GM19035 (cell line): ENCODE measurements at regions not wholly inside any gene's neighbourhood (a gene's known extent, or its start where the extent isn't known, plus 50 kb on each side); places are given as distances from the start of the nearest gene placed in this dataset.
A peak's percentile ranks its signal among the peaks of the same experiment; 100 is the strongest.
"Not testable (repeated sequence)": the region's sequence is repeated elsewhere in the genome, so short reads cannot be mapped to it uniquely, and the experiment has no call there.

Experiments
- ATAC-seq: cut with Tn5 transposase; IDR thresholded peaks from one replicate; pipeline ENCODE4 v1.9.1; 2021; ENCODE audit not compliant: unreplicated experiment

GRCh38 chr21:5128261-5128660 is 5393.1 kb upstream of the TPTE start:
- peak; percentile 86 for ATAC-seq

GRCh38 chr21:5133824-5134223 is 5387.6 kb upstream of the TPTE start:
- ATAC-seq = not testable (repeated sequence)

DNA sequence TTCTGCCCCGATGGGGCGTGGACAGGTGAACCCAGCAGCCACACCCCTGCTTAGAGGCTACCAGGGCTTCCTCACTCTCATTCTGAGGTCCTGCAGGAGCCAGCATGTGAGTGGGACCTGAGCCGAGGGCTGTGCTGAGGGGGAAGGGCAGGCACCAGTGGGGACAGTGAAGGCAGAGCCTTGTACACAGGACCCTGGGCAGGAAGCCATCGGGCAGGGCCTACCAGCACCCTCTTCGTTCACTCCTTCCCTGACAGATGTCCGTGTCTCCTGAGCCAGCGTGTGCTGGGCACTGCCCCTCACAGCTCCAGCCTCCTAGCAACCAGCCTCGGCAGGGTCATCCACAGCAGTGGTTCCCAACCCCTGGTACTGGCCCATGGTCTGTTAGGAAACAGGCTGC is 5385.0 kb upstream of the TPTE start:
- not testable (repeated sequence) for ATAC-seq

DNA sequence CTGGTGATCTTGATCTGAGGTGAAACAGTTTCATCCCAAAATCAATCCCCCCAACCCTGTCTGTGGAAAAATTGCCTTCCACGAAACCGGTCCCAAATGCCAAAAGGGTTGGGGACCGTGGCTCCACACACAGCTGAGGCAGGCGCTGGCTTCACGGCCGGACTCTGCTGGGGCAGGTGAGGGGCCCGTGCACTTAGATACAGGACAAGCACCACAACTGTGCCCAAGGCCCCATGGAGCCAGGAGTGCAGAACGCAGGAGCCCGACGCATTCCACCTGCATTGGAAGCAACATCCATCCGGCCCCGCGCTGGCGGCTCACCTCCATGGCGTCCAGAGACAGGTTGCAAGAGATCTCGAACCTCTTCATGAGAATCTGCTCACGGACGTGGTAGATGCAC is 5384.4 kb upstream of the TPTE start:
- ATAC-seq = not testable (repeated sequence)

DNA sequence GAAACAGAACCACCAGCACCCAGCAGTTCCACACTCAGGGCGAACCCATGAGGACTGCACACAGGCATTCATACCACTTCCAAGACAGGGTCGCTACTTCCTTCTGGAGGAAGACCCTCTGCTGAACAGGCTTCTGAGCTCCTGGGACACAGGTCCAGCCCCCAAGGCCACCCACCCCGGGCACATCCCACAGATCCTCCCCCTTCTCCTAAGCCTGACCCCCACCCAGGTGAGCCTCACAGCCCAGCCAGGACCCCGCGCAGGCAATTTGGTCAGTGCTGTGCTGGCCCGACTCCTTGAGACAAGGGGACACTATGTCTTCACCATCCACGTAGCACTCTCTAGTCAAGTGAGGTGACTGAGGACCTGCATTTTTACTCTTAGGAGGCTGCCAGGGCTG is 5382.7 kb upstream of the TPTE start:
- not testable (repeated sequence) for ATAC-seq

- not testable (repeated sequence) for ATAC-seq
These were observed 5381.9 kb upstream of the TPTE start for GRCh38 chr21:5139528-5139927.

- ATAC-seq = not testable (repeated sequence)
These were observed 5378.4 kb upstream of the TPTE start for GRCh38 chr21:5143011-5143410.

GRCh38 chr21:5144731-5145130 is 5376.7 kb upstream of the TPTE start:
- ATAC-seq = not testable (repeated sequence)

GRCh38 chr21:5147685-5148084 is 5373.7 kb upstream of the TPTE start:
- not testable (repeated sequence) for ATAC-seq

GRCh38 chr21:5149222-5149621 is 5372.2 kb upstream of the TPTE start:
- ATAC-seq = not testable (repeated sequence)

DNA sequence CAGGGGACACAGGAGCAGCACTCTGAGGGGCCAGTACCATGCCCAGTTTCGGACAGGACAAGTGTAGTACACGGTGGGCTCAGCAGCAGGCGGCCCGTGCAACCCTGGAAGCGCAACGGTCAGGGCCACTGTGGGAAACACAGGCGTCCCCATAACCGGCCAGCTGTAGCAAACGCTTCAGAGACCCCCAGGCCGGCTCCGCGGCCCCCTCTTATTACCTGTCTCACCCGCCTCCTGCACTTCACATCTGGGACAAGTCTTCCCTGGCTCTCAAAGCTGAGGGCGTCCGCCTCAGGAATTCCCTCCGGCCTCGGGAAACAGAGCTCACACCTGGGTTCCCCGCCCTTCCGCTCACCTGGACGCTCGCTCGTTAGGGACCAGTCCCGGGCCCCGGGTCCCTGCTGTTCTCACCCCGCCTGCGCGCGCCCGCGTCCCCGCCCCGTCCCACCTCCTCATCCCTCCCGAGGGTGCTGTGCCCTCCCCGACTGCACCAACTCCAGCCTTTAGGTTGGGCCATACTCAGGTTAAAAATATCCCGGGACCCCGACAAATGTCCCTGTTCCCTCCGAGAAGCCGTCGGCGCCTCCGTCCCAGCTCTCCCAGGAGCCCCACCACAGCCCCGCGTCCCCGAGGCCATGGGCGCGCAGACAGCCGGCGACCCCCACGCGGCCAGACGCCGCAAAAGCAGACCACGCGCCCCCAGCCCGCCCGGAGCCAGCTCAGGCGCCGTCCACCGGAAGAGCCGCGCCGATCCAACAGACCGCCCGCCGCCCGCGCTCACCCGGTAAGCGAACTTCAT is 5367.3 kb upstream of the TPTE start:
- ATAC-seq = peak; percentile 13

DNA sequence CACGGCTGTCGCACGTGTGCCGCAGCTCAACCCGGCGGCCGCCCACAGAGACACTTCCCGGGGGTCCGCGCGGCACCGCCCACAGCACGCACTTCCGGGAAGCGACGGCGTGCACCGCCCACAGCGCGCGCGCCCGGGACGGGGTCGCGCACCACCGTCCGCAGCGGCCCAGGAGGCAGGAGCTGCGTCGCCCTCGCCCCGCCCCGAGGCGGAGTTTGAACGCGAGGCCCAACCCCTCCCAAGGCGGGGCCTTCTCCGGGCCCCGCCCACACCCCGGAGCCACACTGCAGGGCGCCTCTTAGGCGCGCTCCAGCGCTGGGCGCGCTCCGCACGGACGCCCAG is 5366.8 kb upstream of the TPTE start:
- ATAC-seq = peak; percentile 97

- ATAC-seq = not testable (repeated sequence)
These were observed 5358.4 kb upstream of the TPTE start for GRCh38 chr21:5162693-5163574.

DNA sequence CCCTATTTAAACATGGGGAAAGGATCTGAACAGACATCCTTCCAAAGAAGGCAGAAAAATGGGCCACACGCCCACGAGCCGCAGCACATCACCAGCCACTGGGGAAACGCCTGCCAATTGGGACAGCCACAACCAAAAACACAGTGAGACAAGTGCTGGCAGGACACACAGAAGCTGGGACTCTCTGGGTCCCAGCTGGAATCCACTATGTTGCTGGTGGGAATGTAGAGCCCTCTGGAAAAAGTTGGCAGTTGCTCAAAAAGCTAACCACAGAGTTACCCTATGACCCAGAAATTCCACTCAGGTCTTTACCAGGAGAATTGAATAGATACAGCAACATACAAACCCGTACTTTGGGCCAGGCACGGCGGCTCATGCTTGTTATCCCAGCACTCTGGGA is 5355.6 kb upstream of the TPTE start:
- ATAC-seq = not testable (repeated sequence)
